ENCODE measurements at regions not wholly inside any gene's neighbourhood (a gene's known extent, or its start where the extent isn't known, plus 50 kb on each side); places are given as distances from the start of the nearest gene placed in this dataset.
"Not testable (repeated sequence)": the region's sequence is repeated elsewhere in the genome, so short reads cannot be mapped to it uniquely, and the experiment has no call there.

GRCh38 chr2:185278761-185279160, 459.8 kb upstream of the FSIP2 start:
- H3K4me1 ChIP-seq = peaks cover 5% of the 10 kb centered on the region; the same call in 1 of the 2 replicates
- H3K27ac ChIP-seq = no peak overlapping the region
- no peak overlapping the region for H3K4me2 ChIP-seq
- no peaks in the 10 kb centered on the region for H3K27me3 ChIP-seq
- no peaks in the 10 kb centered on the region for H3K9me3 ChIP-seq
- no peak for TF ChIP-seq Cebpa-rat (IDR thresholded peaks at IDR 0.05)
- no peaks in the 10 kb centered on the region for H3K36me3 ChIP-seq
- H4K20me1 ChIP-seq = no peaks in the 10 kb centered on the region
- no peak overlapping the region for H3K9ac ChIP-seq
- H3K4me3 ChIP-seq = no peak overlapping the region

GRCh38 chr2:185279999-185280398, 458.6 kb upstream of the FSIP2 start:
- Histone ChIP-seq H4K20me1 (no peaks in the 10 kb centered on the region), H3K36me3 (no peaks in the 10 kb centered on the region), H3K27ac (no peak overlapping the region), H3K9ac (no peak overlapping the region), H3K4me2 (no peak overlapping the region), H3K4me3 (no peak overlapping the region), H3K4me1 (peaks cover 3% of the 10 kb centered on the region; the same call in 1 of the 2 replicates), H3K9me3 (no peaks in the 10 kb centered on the region), H3K27me3 (no peaks in the 10 kb centered on the region)
- TF ChIP-seq Cebpa-rat (IDR thresholded peaks at IDR 0.05) = no peak

- H3K4me2 ChIP-seq = no peak overlapping the region
- H3K27ac ChIP-seq = no peak overlapping the region
- H3K27me3 ChIP-seq = no peaks in the 10 kb centered on the region
- no peaks in the 10 kb centered on the region for H3K9me3 ChIP-seq
- TF ChIP-seq Cebpa-rat (IDR thresholded peaks at IDR 0.05) = no peak
- H3K9ac ChIP-seq = no peak overlapping the region
- no peaks in the 10 kb centered on the region for H3K4me1 ChIP-seq
- H4K20me1 ChIP-seq = no peaks in the 10 kb centered on the region
- no peak overlapping the region for H3K4me3 ChIP-seq
- H3K36me3 ChIP-seq = no peaks in the 10 kb centered on the region
Measured at GRCh38 chr2:185284696-185285095, 453.9 kb upstream of the FSIP2 start.

GRCh38 chr2:185290012-185290411, 448.6 kb upstream of the FSIP2 start:
- H3K36me3 ChIP-seq, H3K9me3 ChIP-seq, H4K20me1 ChIP-seq, H3K4me1 ChIP-seq, H3K4me3 ChIP-seq, H3K27ac ChIP-seq, H3K27me3 ChIP-seq, H3K9ac ChIP-seq, H3K4me2 ChIP-seq: not testable (repeated sequence)

- H4K20me1 ChIP-seq = no peaks in the 10 kb centered on the region
Measured at GRCh38 chr2:185291035-185291647, 447.5 kb upstream of the FSIP2 start.

GRCh38 chr2:185299867-185300266, 438.7 kb upstream of the FSIP2 start:
- Histone ChIP-seq H3K27ac (no peak overlapping the region), H3K4me3 (no peak overlapping the region), H3K27me3 (no peaks in the 10 kb centered on the region), H3K4me1 (no peaks in the 10 kb centered on the region), H3K9ac (no peak overlapping the region), H3K36me3 (no peaks in the 10 kb centered on the region), H4K20me1 (no peaks in the 10 kb centered on the region), H3K9me3 (no peaks in the 10 kb centered on the region), H3K4me2 (no peak overlapping the region)
- no peak for TF ChIP-seq Cebpa-rat (IDR thresholded peaks at IDR 0.05)

More at GRCh38 chr2:185291035-185291647, 447.5 kb upstream of the FSIP2 start:
- H3K4me1 ChIP-seq = no peaks in the 10 kb centered on the region
- no peak overlapping the region for H3K9ac ChIP-seq
- no peak overlapping the region for H3K4me2 ChIP-seq
- H3K36me3 ChIP-seq = no peaks in the 10 kb centered on the region
- H3K27me3 ChIP-seq = no peaks in the 10 kb centered on the region
- no peaks in the 10 kb centered on the region for H3K9me3 ChIP-seq
- no peak overlapping the region for H3K4me3 ChIP-seq
- H3K27ac ChIP-seq = no peak overlapping the region
- no peak for TF ChIP-seq Cebpa-rat (IDR thresholded peaks at IDR 0.05)

GRCh38 chr2:185306119-185306518, 432.5 kb upstream of the FSIP2 start:
- H3K27me3 ChIP-seq = no peaks in the 10 kb centered on the region
- H3K4me3 ChIP-seq = no peak overlapping the region
- H3K27ac ChIP-seq = no peak overlapping the region
- H4K20me1 ChIP-seq = no peaks in the 10 kb centered on the region
- H3K4me2 ChIP-seq = no peak overlapping the region
- H3K9ac ChIP-seq = no peak overlapping the region
- no peaks in the 10 kb centered on the region for H3K9me3 ChIP-seq
- no peaks in the 10 kb centered on the region for H3K36me3 ChIP-seq
- TF ChIP-seq Cebpa-rat (IDR thresholded peaks at IDR 0.05) = no peak
- no peaks in the 10 kb centered on the region for H3K4me1 ChIP-seq

- Histone ChIP-seq H3K36me3 (no peaks in the 10 kb centered on the region), H3K9ac (no peak overlapping the region), H3K4me3 (no peak overlapping the region), H3K4me2 (no peak overlapping the region), H4K20me1 (no peaks in the 10 kb centered on the region), H3K27me3 (no peaks in the 10 kb centered on the region), H3K9me3 (no peaks in the 10 kb centered on the region), H3K27ac (no peak overlapping the region), H3K4me1 (no peaks in the 10 kb centered on the region)
- TF ChIP-seq Cebpa-rat (IDR thresholded peaks at IDR 0.05) = no peak
Measured at GRCh38 chr2:185316383-185316782, 422.2 kb upstream of the FSIP2 start.

GRCh38 chr2:185318271-185318724, 420.3 kb upstream of the FSIP2 start:
- Histone ChIP-seq H3K4me3 (no peak overlapping the region), H3K27me3 (no peaks in the 10 kb centered on the region), H3K27ac (no peak overlapping the region), H3K4me1 (no peaks in the 10 kb centered on the region), H3K9me3 (no peaks in the 10 kb centered on the region), H3K9ac (no peak overlapping the region), H4K20me1 (no peaks in the 10 kb centered on the region), H3K4me2 (no peak overlapping the region), H3K36me3 (no peaks in the 10 kb centered on the region)
- no peak for TF ChIP-seq Cebpa-rat (IDR thresholded peaks at IDR 0.05)

- Histone ChIP-seq H3K4me2 (no peak overlapping the region), H3K27ac (no peak overlapping the region), H3K9me3 (0 out of 2 replicates have a peak, but pooled peaks cover 4% of the 10 kb centered on the region), H3K4me3 (no peak overlapping the region), H3K36me3 (no peaks in the 10 kb centered on the region), H3K9ac (no peak overlapping the region), H3K27me3 (no peaks in the 10 kb centered on the region), H3K4me1 (no peaks in the 10 kb centered on the region), H4K20me1 (no peaks in the 10 kb centered on the region)
- no peak for TF ChIP-seq Cebpa-rat (IDR thresholded peaks at IDR 0.05)
Measured at GRCh38 chr2:185335879-185336278, 402.7 kb upstream of the FSIP2 start.

- Histone ChIP-seq H3K36me3 (no peaks in the 10 kb centered on the region), H3K27ac (no peak overlapping the region), H3K4me3 (no peak overlapping the region), H3K9me3 (0 out of 2 replicates have a peak, but pooled peaks cover 4% of the 10 kb centered on the region), H3K27me3 (no peaks in the 10 kb centered on the region), H3K4me1 (no peaks in the 10 kb centered on the region), H3K9ac (no peak overlapping the region), H4K20me1 (no peaks in the 10 kb centered on the region), H3K4me2 (no peak overlapping the region)
- TF ChIP-seq Cebpa-rat (IDR thresholded peaks at IDR 0.05) = no peak
Measured at GRCh38 chr2:185337033-185337432, 401.6 kb upstream of the FSIP2 start.
